IMR-90 (cell line): ENCODE measurements at regions not wholly inside any gene's neighbourhood (a gene's known extent, or its start where the extent isn't known, plus 50 kb on each side); places are given as distances from the start of the nearest gene placed in this dataset.

Source experiments
- ATAC-seq: fragments of 200-7000 bp; cut with Tn5 transposase; 2 replicates; pipeline ENCODE4 v1.9.1; 2020; ENCODE audit warnings: low read depth, mild to moderate bottlenecking, moderate library complexity
- BruUV-seq: library from RNA; stranded (reverse); fragments of 400-500 nt; replicated peaks from 2 replicates; lab custom pipeline; 2021; lab: Mats Ljungman, UMichigan
- CTCF ChIA-PET: fragments of 300-600 bp; formaldehyde crosslinking; extraction: SDS; loops from one replicate; lab custom pipeline; 2021; ENCODE audit warnings: antibody characterized with exemption; lab: Yijun Ruan, JAX
- POLR2A ChIA-PET: fragments of 300-600 bp; sonication (Branson Sonifier 250); formaldehyde crosslinking; loops from one replicate; lab custom pipeline; 2022; ENCODE audit warnings: antibody characterized with exemption; ENCODE audit not compliant: unreplicated experiment; lab: Charles Lee
- DNase-seq: peaks from one replicate; pipeline ENCODE4 v3.0.0; 2013
- H2AFZ ChIP-seq: replicated peaks from 2 replicates; pipeline ENCODE3; 2013; ENCODE audit warnings: low read length, mild to moderate bottlenecking; ENCODE audit not compliant: poor library complexity
- H2AK5ac ChIP-seq: 2 replicates; pipeline ENCODE4 v1.6.1; 2013; ENCODE audit warnings: low read depth, low read length, inconsistent platforms
- H2AK9ac ChIP-seq: replicated peaks from 2 replicates; pipeline ENCODE3; 2013; ENCODE audit warnings: mild to moderate bottlenecking, low read depth, low read length, moderate library complexity; ENCODE audit not compliant: poor library complexity
- H2BK120ac ChIP-seq: 2 replicates; pipeline ENCODE4 v1.6.1; 2013; ENCODE audit warnings: low read depth, low read length, inconsistent platforms
- H2BK15ac ChIP-seq: 3 replicates; pipeline ENCODE4 v1.6.1; 2013; ENCODE audit warnings: low read depth, low read length, inconsistent platforms
- H2BK20ac ChIP-seq: 2 replicates; pipeline ENCODE4 v1.6.1; 2013; ENCODE audit warnings: low read depth, mild to moderate bottlenecking, inconsistent platforms, low read length, moderate library complexity
- H2BK5ac ChIP-seq: 2 replicates; pipeline ENCODE4 v1.6.1; 2013; ENCODE audit warnings: mild to moderate bottlenecking, low read depth, low read length, inconsistent platforms; ENCODE audit not compliant: poor library complexity, severe bottlenecking
- H3K14ac ChIP-seq: replicated peaks from 2 replicates; pipeline ENCODE4 v1.6.1; 2013; ENCODE audit warnings: low read depth, low read length, inconsistent platforms
- H3K18ac ChIP-seq: 2 replicates; pipeline ENCODE4 v1.6.1; 2013; ENCODE audit warnings: low read depth, low read length, control low read depth
- H3K23ac ChIP-seq: 2 replicates; pipeline ENCODE4 v1.6.1; 2013; ENCODE audit warnings: low read depth, low read length, inconsistent platforms
- H3K27ac ChIP-seq: 2 replicates; pipeline ENCODE4 v1.5.1; 2013; ENCODE audit warnings: mild to moderate bottlenecking, control low read depth, low read length; ENCODE audit not compliant: insufficient read depth
- H3K27me3 ChIP-seq: 2 replicates; pipeline ENCODE4 v1.6.1; 2013; ENCODE audit warnings: low read length; ENCODE audit not compliant: control insufficient read depth, insufficient read depth
- H3K36me3 ChIP-seq: 2 replicates; pipeline ENCODE4 v1.6.1; 2013; ENCODE audit warnings: low read length, mixed read lengths; ENCODE audit not compliant: control insufficient read depth, insufficient read depth
- H3K4ac ChIP-seq: 2 replicates; pipeline ENCODE4 v1.6.1; 2013; ENCODE audit warnings: low read depth, low read length, inconsistent platforms
- H3K4me1 ChIP-seq: 2 replicates; pipeline ENCODE4 v1.6.1; 2013; ENCODE audit warnings: low read length, mixed read lengths; ENCODE audit not compliant: control insufficient read depth, insufficient read depth
- H3K4me2 ChIP-seq: 2 replicates; pipeline ENCODE4 v1.6.1; 2013; ENCODE audit warnings: low read depth, mild to moderate bottlenecking, control low read depth, low read length, moderate library complexity
- H3K4me3 ChIP-seq: 2 replicates; pipeline ENCODE4 v1.5.1; 2013; ENCODE audit warnings: low read depth, mild to moderate bottlenecking, control low read depth, low read length, moderate library complexity; ENCODE audit not compliant: insufficient read depth
- H3K56ac ChIP-seq: 2 replicates; pipeline ENCODE4 v1.6.1; 2013; ENCODE audit warnings: low read length, inconsistent platforms; ENCODE audit not compliant: insufficient read depth; ENCODE audit errors: extremely low read depth
- H3K79me1 ChIP-seq, 2 experiments: 2 replicates each; pipeline ENCODE4 v1.6.1; 2013; ENCODE audit warnings: low read length in 2 of 2, inconsistent platforms in 1 of 2, low read depth in 1 of 2
- H3K9ac ChIP-seq: 2 replicates; pipeline ENCODE4 v1.6.1; 2013; ENCODE audit warnings: low read depth, low read length, control low read depth
- H3K9me1 ChIP-seq: 2 replicates; pipeline ENCODE4 v1.6.1; 2013; ENCODE audit warnings: low read length, inconsistent platforms; ENCODE audit not compliant: insufficient read depth
- H3K9me3 ChIP-seq: 2 replicates; pipeline ENCODE4 v1.6.1; 2013; ENCODE audit warnings: low read length; ENCODE audit not compliant: control insufficient read depth, insufficient read depth
- H4K20me1 ChIP-seq: 2 replicates; pipeline ENCODE4 v1.6.1; 2013; ENCODE audit warnings: low read length, inconsistent platforms; ENCODE audit not compliant: insufficient read depth
- H4K5ac ChIP-seq: 2 replicates; pipeline ENCODE4 v1.6.1; 2013; ENCODE audit warnings: mild to moderate bottlenecking, low read depth, low read length, control low read depth
- H4K8ac ChIP-seq, 2 experiments: 2 replicates each; pipeline ENCODE4 v1.6.1; 2013; ENCODE audit warnings: low read depth in 2 of 2, low read length in 2 of 2, control low read depth in 1 of 2, inconsistent platforms in 1 of 2
- H4K91ac ChIP-seq: 2 replicates; pipeline ENCODE4 v1.6.1; 2013; ENCODE audit warnings: low read depth, low read length, inconsistent platforms; ENCODE audit not compliant: insufficient read depth
- BHLHE40 ChIP-seq: fragments of 150-350 bp; IDR thresholded peaks from 2 replicates; pipeline ENCODE4 v1.6.1; 2016; ENCODE audit warnings: mild to moderate bottlenecking, low read depth, low read length
- CEBPB ChIP-seq: IDR thresholded peaks from 2 replicates; pipeline ENCODE4 v1.6.1; 2012; ENCODE audit warnings: low read depth, low read length, improper control_type of control experiment
- CHD1 ChIP-seq: IDR thresholded peaks from 2 replicates; pipeline ENCODE4 v1.6.1; 2012; ENCODE audit warnings: low read depth, low read length, improper control_type of control experiment
- FOS ChIP-seq: fragments of 150-350 bp; IDR thresholded peaks from 2 replicates; pipeline ENCODE4 v1.6.1; 2016; ENCODE audit warnings: low read depth, low read length
- MAFK ChIP-seq: IDR thresholded peaks from 2 replicates; pipeline ENCODE4 v1.6.1; 2012; ENCODE audit warnings: low read depth, low read length, improper control_type of control experiment
- MAZ ChIP-seq: IDR thresholded peaks from 2 replicates; pipeline ENCODE4 v1.6.1; 2012; ENCODE audit warnings: low read depth, mild to moderate bottlenecking, low read length, improper control_type of control experiment, moderate library complexity, borderline replicate concordance
- MXI1 ChIP-seq: IDR thresholded peaks from 2 replicates; pipeline ENCODE4 v1.6.1; 2012; ENCODE audit warnings: low read depth, mild to moderate bottlenecking, low read length, moderate library complexity, borderline replicate concordance
- NFE2L2 ChIP-seq: fragments of 150-350 bp; IDR thresholded peaks from 2 replicates; pipeline ENCODE4 v1.6.1; 2016; ENCODE audit warnings: low read depth, mild to moderate bottlenecking, low read length
- POLR2A ChIP-seq: IDR thresholded peaks from 2 replicates; pipeline ENCODE4 v1.6.1; 2012; ENCODE audit warnings: mild to moderate bottlenecking, low read depth, low read length
- RAD21 ChIP-seq: IDR thresholded peaks from 2 replicates; pipeline ENCODE4 v1.6.1; 2012; ENCODE audit warnings: low read length, improper control_type of control experiment
- RCOR1 ChIP-seq: IDR thresholded peaks from 2 replicates; pipeline ENCODE4 v1.6.1; 2012; ENCODE audit warnings: mild to moderate bottlenecking, low read length, improper control_type of control experiment; ENCODE audit not compliant: insufficient replicate concordance
- RFX5 ChIP-seq: IDR thresholded peaks from 2 replicates; pipeline ENCODE4 v1.8.0; 2012; ENCODE audit warnings: low read depth, mild to moderate bottlenecking, low read length, moderate library complexity
- SMC3 ChIP-seq: fragments of 150-350 bp; IDR thresholded peaks from 2 replicates; pipeline ENCODE4 v1.6.1; 2016; ENCODE audit warnings: low read depth, mild to moderate bottlenecking, antibody characterized with exemption, low read length, moderate library complexity
- WGBS, 2 experiments: methylation state at CpG; one replicate each; pipeline versions ENCODE4 v1.1.5 to v1.1.7; 2013; ENCODE audit warnings: missing lambda C conversion rate in 2 of 2; ENCODE audit not compliant: insufficient read length in 1 of 2; ENCODE audit errors: extremely low coverage in 2 of 2; 5-methylcytosine and 5-hydroxymethylcytosine counted together
- dilution Hi-C: fragments of 300-500 bp; cut with HindIII; formaldehyde crosslinking; loops from one replicate; pipeline ENCODE4 v1.14.3; 2018; ENCODE audit warnings: low sequenced_read_pairs; ENCODE audit not compliant: unreplicated experiment
- in situ Hi-C: fragments of 300-500 bp; cut with MboI; formaldehyde crosslinking; loops from 3 replicates; pipeline ENCODE4 v1.14.3; 2019; ENCODE audit warnings: low sequenced_read_pairs, inconsistent platforms, mixed read lengths
- intact Hi-C: fragments of 100-400 bp; cut with micrococcal nuclease; formaldehyde crosslinking; loops from 2 replicates; pipeline ENCODE4 v1.10.0; 2022
- TF ChIP-seq, protein P1 (sequence below): fragments of 150-350 bp; IDR thresholded peaks from 2 replicates; pipeline ENCODE4 v1.6.1; 2016; ENCODE audit warnings: low read depth, mild to moderate bottlenecking, low read length, moderate library complexity, borderline replicate concordance
- TF ChIP-seq, protein P2 (sequence below): fragments of 150-350 bp; IDR thresholded peaks from 2 replicates; pipeline ENCODE4 v1.6.1; 2017; ENCODE audit warnings: mild to moderate bottlenecking, antibody characterized with exemption, low read length, low read depth
- TF ChIP-seq, protein P3 (sequence below): conservative IDR thresholded peaks from 2 replicates; pipeline ENCODE4 v1.5.1; 2012; ENCODE audit warnings: mild to moderate bottlenecking, low read depth, low read length, improper control_type of control experiment

DNA sequence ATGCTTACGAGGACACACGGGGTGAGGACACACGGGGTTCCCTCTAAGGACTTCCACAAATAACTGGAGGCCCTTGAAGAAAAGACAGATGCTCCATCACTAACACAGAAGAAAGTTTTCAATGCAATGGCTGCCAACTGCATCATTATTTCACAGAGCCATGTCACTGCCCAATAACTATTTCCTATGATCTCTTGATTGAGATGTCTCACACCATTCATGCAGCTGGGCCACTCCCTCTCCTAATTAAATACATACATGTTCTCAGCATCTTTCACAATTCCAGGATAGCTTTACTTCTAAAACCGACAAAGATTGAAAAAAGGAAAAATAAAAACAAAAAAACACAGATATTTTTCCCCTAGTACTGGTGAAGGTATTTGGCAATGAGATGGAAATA lies 650.8 kb downstream of the SEMA5A start:
- Histone ChIP-seq H2AFZ (no peak overlapping the region), H2BK20ac (no peak overlapping the region), H4K8ac (no peak overlapping the region), H3K9me3 (no peaks in the 10 kb centered on the region), H3K36me3 (no peaks in the 10 kb centered on the region), H2BK15ac (no peak overlapping the region), H2AK9ac (no peak overlapping the region), H3K56ac (no peak overlapping the region), H3K4me2 (no peak overlapping the region), H3K27ac (peak overlapping the region; percentile 44; the same call in 1 of the 2 replicates), H3K4ac (no peak overlapping the region), H3K14ac (no peak overlapping the region), H3K18ac (peak overlapping the region; percentile 59; the same call in 1 of the 2 replicates), H3K27me3 (no peaks in the 10 kb centered on the region), H3K4me1 (no peaks in the 10 kb centered on the region), H3K79me1 (no peaks in the 10 kb centered on the region), H3K23ac (no peak overlapping the region), H3K9me1 (no peaks in the 10 kb centered on the region), H4K20me1 (no peaks in the 10 kb centered on the region), H4K91ac (no peak overlapping the region), H3K4me3 (no peak overlapping the region), H2AK5ac (no peak overlapping the region), H2BK5ac (no peak overlapping the region), H2BK120ac (no peak overlapping the region), H3K9ac (no peak overlapping the region), H4K5ac (no peak overlapping the region; the same call in 1 of the 2 replicates)
- DNase-seq, result no peak
- no CpG with 5 or more reads among the region's 4 CpGs for WGBS, 2 experiments
- no peak for ATAC-seq
- in situ Hi-C loops, result no loop called here
- TF ChIP-seq NFE2L2, result no peak
- TF ChIP-seq, protein P1, sequence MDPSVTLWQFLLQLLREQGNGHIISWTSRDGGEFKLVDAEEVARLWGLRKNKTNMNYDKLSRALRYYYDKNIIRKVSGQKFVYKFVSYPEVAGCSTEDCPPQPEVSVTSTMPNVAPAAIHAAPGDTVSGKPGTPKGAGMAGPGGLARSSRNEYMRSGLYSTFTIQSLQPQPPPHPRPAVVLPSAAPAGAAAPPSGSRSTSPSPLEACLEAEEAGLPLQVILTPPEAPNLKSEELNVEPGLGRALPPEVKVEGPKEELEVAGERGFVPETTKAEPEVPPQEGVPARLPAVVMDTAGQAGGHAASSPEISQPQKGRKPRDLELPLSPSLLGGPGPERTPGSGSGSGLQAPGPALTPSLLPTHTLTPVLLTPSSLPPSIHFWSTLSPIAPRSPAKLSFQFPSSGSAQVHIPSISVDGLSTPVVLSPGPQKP, result no peak
- no peak for TF ChIP-seq RFX5
- TF ChIP-seq CEBPB, result no peak
- no peak for TF ChIP-seq FOS
- no peak for TF ChIP-seq RAD21
- no peak for TF ChIP-seq POLR2A
- no peak for TF ChIP-seq MAFK
- TF ChIP-seq SMC3, result no peak
- TF ChIP-seq, protein P2, sequence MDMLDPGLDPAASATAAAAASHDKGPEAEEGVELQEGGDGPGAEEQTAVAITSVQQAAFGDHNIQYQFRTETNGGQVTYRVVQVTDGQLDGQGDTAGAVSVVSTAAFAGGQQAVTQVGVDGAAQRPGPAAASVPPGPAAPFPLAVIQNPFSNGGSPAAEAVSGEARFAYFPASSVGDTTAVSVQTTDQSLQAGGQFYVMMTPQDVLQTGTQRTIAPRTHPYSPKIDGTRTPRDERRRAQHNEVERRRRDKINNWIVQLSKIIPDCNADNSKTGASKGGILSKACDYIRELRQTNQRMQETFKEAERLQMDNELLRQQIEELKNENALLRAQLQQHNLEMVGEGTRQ, result no peak
- no peak for TF ChIP-seq MXI1
- TF ChIP-seq MAZ, result no peak
- TF ChIP-seq BHLHE40, result no peak
- TF ChIP-seq CHD1, result no peak
- TF ChIP-seq, protein P3, sequence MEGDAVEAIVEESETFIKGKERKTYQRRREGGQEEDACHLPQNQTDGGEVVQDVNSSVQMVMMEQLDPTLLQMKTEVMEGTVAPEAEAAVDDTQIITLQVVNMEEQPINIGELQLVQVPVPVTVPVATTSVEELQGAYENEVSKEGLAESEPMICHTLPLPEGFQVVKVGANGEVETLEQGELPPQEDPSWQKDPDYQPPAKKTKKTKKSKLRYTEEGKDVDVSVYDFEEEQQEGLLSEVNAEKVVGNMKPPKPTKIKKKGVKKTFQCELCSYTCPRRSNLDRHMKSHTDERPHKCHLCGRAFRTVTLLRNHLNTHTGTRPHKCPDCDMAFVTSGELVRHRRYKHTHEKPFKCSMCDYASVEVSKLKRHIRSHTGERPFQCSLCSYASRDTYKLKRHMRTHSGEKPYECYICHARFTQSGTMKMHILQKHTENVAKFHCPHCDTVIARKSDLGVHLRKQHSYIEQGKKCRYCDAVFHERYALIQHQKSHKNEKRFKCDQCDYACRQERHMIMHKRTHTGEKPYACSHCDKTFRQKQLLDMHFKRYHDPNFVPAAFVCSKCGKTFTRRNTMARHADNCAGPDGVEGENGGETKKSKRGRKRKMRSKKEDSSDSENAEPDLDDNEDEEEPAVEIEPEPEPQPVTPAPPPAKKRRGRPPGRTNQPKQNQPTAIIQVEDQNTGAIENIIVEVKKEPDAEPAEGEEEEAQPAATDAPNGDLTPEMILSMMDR, result no peak
- TF ChIP-seq RCOR1, result no peak
- no TSS peak for BruUV-seq
- ChIA-PET POLR2A (no interaction called here), CTCF (no interaction called here)
- intact Hi-C loops, result no loop called here
- dilution Hi-C loops, result no loop called here
